HCT116 (cell line): ENCODE measurements at regions not wholly inside any gene's neighbourhood (a gene's known extent, or its start where the extent isn't known, plus 50 kb on each side); places are given as distances from the start of the nearest gene placed in this dataset.

ENCODE experiments used
- ATAC-seq: fragments of 200-7000 bp; cut with Tn5 transposase; 2 replicates; pipeline ENCODE4 v1.9.1; 2020; ENCODE audit warnings: mild to moderate bottlenecking, moderate library complexity
- BruUV-seq: library from RNA; stranded (reverse); fragments of 400-500 nt; replicated peaks from 2 replicates; lab custom pipeline; 2021; lab: Mats Ljungman, UMichigan
- CTCF ChIA-PET: fragments of 300-600 bp; sonication (Branson Sonifier 250); formaldehyde crosslinking; loops from one replicate; lab custom pipeline; 2021; ENCODE audit warnings: antibody characterized with exemption; lab: Charles Lee
- POLR2A ChIA-PET: fragments of 300-600, 350-600 bp; sonication (Branson Sonifier 250); formaldehyde crosslinking; loops from one replicate; lab custom pipeline; 2021; ENCODE audit warnings: antibody characterized with exemption; lab: Charles Lee
- RAD21 ChIA-PET, 2 experiments: fragments of 300-600 bp; sonication (Branson Sonifier 250); formaldehyde crosslinking; loops; one replicate each; lab custom pipeline; 2023; ENCODE audit warnings: low total read pairs in 2 of 2; ENCODE audit not compliant: uncharacterized antibody in 2 of 2, unreplicated experiment in 2 of 2, low non-redundant PET in 1 of 2; lab: Charles Lee
- DNase-seq: peaks from one replicate; pipeline ENCODE4 v3.0.0-alpha.2; 2010; ENCODE audit warnings: low read depth, low spot score
- H2AFZ ChIP-seq: fragments of 200-600 bp; shearing (Covaris generic), sonication (generic); 2 replicates; pipeline ENCODE4 v1.6.1; 2017; ENCODE audit warnings: low read depth, mixed run types, mixed read lengths, antibody characterized with exemption, low read length; ENCODE audit not compliant: poor library complexity, severe bottlenecking
- H3K27ac ChIP-seq: 2 replicates; pipeline ENCODE4 v1.5.1; 2012; ENCODE audit warnings: low read depth, low read length
- H3K27me3 ChIP-seq: fragments of 200-600 bp; sonication (generic); 2 replicates; pipeline ENCODE4 v1.6.1; 2016; ENCODE audit warnings: mixed run types, low read length, mixed read lengths; ENCODE audit not compliant: insufficient read depth
- H3K36me3 ChIP-seq, 2 experiments: fragments of 200-500 bp in 1 of 2; fragments of 200-600 bp in 1 of 2; sonication (Bioruptor generic) in 1 of 2; sonication (generic) in 1 of 2; 2 replicates each; pipeline versions ENCODE4 v1.5.1 to v1.6.1; 2014 to 2016; ENCODE audit warnings: low read length in 2 of 2, inconsistent platforms in 1 of 2, mixed read lengths in 1 of 2, mixed run types in 1 of 2; ENCODE audit not compliant: insufficient read depth in 2 of 2, control insufficient read depth in 1 of 2
- H3K4me1 ChIP-seq, 2 experiments: fragments of 200-600 bp in 1 of 2; sonication (generic) in 1 of 2; 2 replicates each; pipeline versions ENCODE4 v1.5.1 to v1.6.1; 2012 to 2017; ENCODE audit warnings: low read length in 2 of 2, inconsistent platforms in 1 of 2, mild to moderate bottlenecking in 1 of 2, mixed read lengths in 1 of 2, mixed run types in 1 of 2, moderate library complexity in 1 of 2; ENCODE audit not compliant: insufficient read depth in 2 of 2, control insufficient read depth in 1 of 2
- H3K4me2 ChIP-seq: fragments of 200-600 bp; sonication (generic); 2 replicates; pipeline ENCODE4 v1.6.1; 2017; ENCODE audit warnings: mixed run types, low read length, mixed read lengths
- H3K4me3 ChIP-seq, 2 experiments: fragments of 200-600 bp in 1 of 2; sonication (generic) in 1 of 2; replicated peaks in 1 of 2; 2 replicates each; pipeline ENCODE4 v1.5.1; 2011 to 2016; ENCODE audit warnings: low read length in 2 of 2, control low read depth in 1 of 2, low read depth in 1 of 2, mild to moderate bottlenecking in 1 of 2, mixed read lengths in 1 of 2, mixed run types in 1 of 2
- H3K79me2 ChIP-seq: fragments of 200-600 bp; sonication (generic); 2 replicates; pipeline ENCODE4 v1.6.1; 2017; ENCODE audit warnings: mild to moderate bottlenecking, mixed run types, low read length, moderate library complexity, mixed read lengths; ENCODE audit not compliant: insufficient read depth
- H3K9ac ChIP-seq: fragments of 200-600 bp; sonication (generic); 2 replicates; pipeline ENCODE4 v1.6.1; 2016; ENCODE audit warnings: low read length, mixed read lengths
- H3K9me2 ChIP-seq: fragments of 200-600 bp; sonication (generic), shearing (Covaris generic); 2 replicates; pipeline ENCODE4 v1.6.1; 2017; ENCODE audit warnings: mixed run types, mild to moderate bottlenecking, moderate library complexity; ENCODE audit not compliant: insufficient read depth
- H3K9me3 ChIP-seq, 2 experiments: fragments of 200-500 bp in 1 of 2; fragments of 200-600 bp in 1 of 2; sonication (Bioruptor generic) in 1 of 2; sonication (generic) in 1 of 2; 2 replicates each; pipeline ENCODE4 v1.6.1; 2014 to 2017; ENCODE audit warnings: low read length in 2 of 2, mixed read lengths in 2 of 2, inconsistent platforms in 1 of 2, low read depth in 1 of 2, mild to moderate bottlenecking in 1 of 2, mixed run types in 1 of 2, moderate library complexity in 1 of 2; ENCODE audit not compliant: control insufficient read depth in 1 of 2, insufficient read depth in 1 of 2
- H4K20me1 ChIP-seq: fragments of 200-600 bp; sonication (generic), shearing (Covaris generic); 2 replicates; pipeline ENCODE4 v1.6.1; 2017; ENCODE audit warnings: mixed run types, mild to moderate bottlenecking, moderate library complexity; ENCODE audit not compliant: insufficient read depth
- ATF3 ChIP-seq: IDR thresholded peaks from 2 replicates; pipeline ENCODE4 v1.6.1; 2012
- CEBPB ChIP-seq: IDR thresholded peaks from 2 replicates; pipeline ENCODE4 v1.6.1; 2012; ENCODE audit warnings: low read depth
- CTCF ChIP-seq, 3 experiments: fragments of 200-600 bp in 1 of 3; sonication (generic) in 1 of 3; IDR thresholded peaks in 2 of 3; conservative IDR thresholded peaks in 1 of 3; 2 replicates each; pipeline ENCODE4 v1.5.1; 2012 to 2017; ENCODE audit warnings: low read depth in 2 of 3, low read length in 2 of 3, antibody characterized with exemption in 1 of 3, borderline replicate concordance in 1 of 3, control low read depth in 1 of 3, mild to moderate bottlenecking in 1 of 3, mixed read lengths in 1 of 3, mixed run types in 1 of 3, moderate library complexity in 1 of 3; ENCODE audit not compliant: insufficient read depth in 1 of 3
- EGR1 ChIP-seq: IDR thresholded peaks from 2 replicates; pipeline ENCODE4 v1.6.1; 2012; ENCODE audit warnings: low read depth
- EZH2 ChIP-seq: fragments of 200-600 bp; sonication (generic); IDR thresholded peaks from 2 replicates; pipeline ENCODE4 v1.6.1; 2017; ENCODE audit warnings: antibody characterized with exemption, mixed run types
- POLR2A ChIP-seq: IDR thresholded peaks from 2 replicates; pipeline ENCODE4 v1.7.0; 2011; ENCODE audit warnings: borderline replicate concordance; ENCODE audit not compliant: insufficient read depth, insufficient read length; ENCODE audit errors: extremely low read depth
- POLR2AphosphoS5 ChIP-seq: IDR thresholded peaks from 2 replicates; pipeline ENCODE4 v1.6.1; 2011; ENCODE audit warnings: mild to moderate bottlenecking, low read depth, low read length, moderate library complexity
- RAD21 ChIP-seq: IDR thresholded peaks from 2 replicates; pipeline ENCODE4 v1.6.1; 2012; ENCODE audit warnings: low read depth, mild to moderate bottlenecking
- SIN3A ChIP-seq: IDR thresholded peaks from 2 replicates; pipeline ENCODE4 v1.6.1; 2012; ENCODE audit warnings: low read depth
- SP1 ChIP-seq: IDR thresholded peaks from 2 replicates; pipeline ENCODE4 v1.6.1; 2012; ENCODE audit warnings: low read depth
- SRF ChIP-seq: IDR thresholded peaks from 2 replicates; pipeline ENCODE4 v1.6.1; 2012; ENCODE audit warnings: low read depth
- TCF7L2 ChIP-seq: IDR thresholded peaks from 2 replicates; pipeline ENCODE4 v1.7.0; 2011; ENCODE audit warnings: borderline replicate concordance, inconsistent platforms; ENCODE audit not compliant: insufficient read depth, insufficient read length; ENCODE audit errors: extremely low read depth
- ZNF274 ChIP-seq: fragments of 200-500 bp; sonication (Bioruptor generic); IDR thresholded peaks from 2 replicates; pipeline ENCODE4 v1.6.1; 2014; ENCODE audit warnings: mild to moderate bottlenecking, low read depth, low read length, inconsistent platforms
- intact Hi-C: fragments of 100-400 bp; cut with micrococcal nuclease; formaldehyde crosslinking; loops from 2 replicates; pipeline ENCODE4 v1.10.0; 2022
- TF ChIP-seq, protein P1 (sequence below): IDR thresholded peaks from 2 replicates; pipeline ENCODE4 v1.6.1; 2012; ENCODE audit warnings: low read depth
- TF ChIP-seq, protein P2 (sequence below): IDR thresholded peaks from 2 replicates; pipeline ENCODE4 v1.6.1; 2012

GRCh38 chr1:55536545-55536865 lies 321.3 kb upstream of the USP24 start:
- Histone ChIP-seq H3K9ac (no peak overlapping the region), H3K79me2 (no peaks in the 10 kb centered on the region)

More at GRCh38 chr1:55536545-55536865, 321.3 kb upstream of the USP24 start:
- TF ChIP-seq SRF = no peak
- TF ChIP-seq EGR1 = no peak
- TF ChIP-seq RAD21 = no peak
- no peak for TF ChIP-seq CTCF (IDR thresholded peaks at IDR 0.05 in 2 of 3, conservative IDR thresholded peaks at IDR 0.05 in 1 of 3; ENCODE audit: borderline replicate concordance in 1 of 3, insufficient read depth in 1 of 3, low read depth in 2 of 3, low read length in 2 of 3)
- no peak for TF ChIP-seq ZNF274
- no peak for TF ChIP-seq TCF7L2
- no peak for TF ChIP-seq ATF3
- TF ChIP-seq SP1 = no peak
- TF ChIP-seq POLR2AphosphoS5 = no peak
- no peak for TF ChIP-seq CEBPB
- no peak for TF ChIP-seq SIN3A
- TF ChIP-seq EZH2 = no peak
- TF ChIP-seq, protein P1, sequence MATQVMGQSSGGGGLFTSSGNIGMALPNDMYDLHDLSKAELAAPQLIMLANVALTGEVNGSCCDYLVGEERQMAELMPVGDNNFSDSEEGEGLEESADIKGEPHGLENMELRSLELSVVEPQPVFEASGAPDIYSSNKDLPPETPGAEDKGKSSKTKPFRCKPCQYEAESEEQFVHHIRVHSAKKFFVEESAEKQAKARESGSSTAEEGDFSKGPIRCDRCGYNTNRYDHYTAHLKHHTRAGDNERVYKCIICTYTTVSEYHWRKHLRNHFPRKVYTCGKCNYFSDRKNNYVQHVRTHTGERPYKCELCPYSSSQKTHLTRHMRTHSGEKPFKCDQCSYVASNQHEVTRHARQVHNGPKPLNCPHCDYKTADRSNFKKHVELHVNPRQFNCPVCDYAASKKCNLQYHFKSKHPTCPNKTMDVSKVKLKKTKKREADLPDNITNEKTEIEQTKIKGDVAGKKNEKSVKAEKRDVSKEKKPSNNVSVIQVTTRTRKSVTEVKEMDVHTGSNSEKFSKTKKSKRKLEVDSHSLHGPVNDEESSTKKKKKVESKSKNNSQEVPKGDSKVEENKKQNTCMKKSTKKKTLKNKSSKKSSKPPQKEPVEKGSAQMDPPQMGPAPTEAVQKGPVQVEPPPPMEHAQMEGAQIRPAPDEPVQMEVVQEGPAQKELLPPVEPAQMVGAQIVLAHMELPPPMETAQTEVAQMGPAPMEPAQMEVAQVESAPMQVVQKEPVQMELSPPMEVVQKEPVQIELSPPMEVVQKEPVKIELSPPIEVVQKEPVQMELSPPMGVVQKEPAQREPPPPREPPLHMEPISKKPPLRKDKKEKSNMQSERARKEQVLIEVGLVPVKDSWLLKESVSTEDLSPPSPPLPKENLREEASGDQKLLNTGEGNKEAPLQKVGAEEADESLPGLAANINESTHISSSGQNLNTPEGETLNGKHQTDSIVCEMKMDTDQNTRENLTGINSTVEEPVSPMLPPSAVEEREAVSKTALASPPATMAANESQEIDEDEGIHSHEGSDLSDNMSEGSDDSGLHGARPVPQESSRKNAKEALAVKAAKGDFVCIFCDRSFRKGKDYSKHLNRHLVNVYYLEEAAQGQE = no peak
- TF ChIP-seq POLR2A = no peak
- TF ChIP-seq, protein P2, sequence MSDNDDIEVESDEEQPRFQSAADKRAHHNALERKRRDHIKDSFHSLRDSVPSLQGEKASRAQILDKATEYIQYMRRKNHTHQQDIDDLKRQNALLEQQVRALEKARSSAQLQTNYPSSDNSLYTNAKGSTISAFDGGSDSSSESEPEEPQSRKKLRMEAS = no peak
- intact Hi-C loops = no loop called here
- POLR2A ChIA-PET = no interaction called here
- DNase-seq (no peak), ATAC-seq (no peak)
- BruUV-seq = no TSS peak
- no peaks in the 10 kb centered on the region for H4K20me1 ChIP-seq
- H3K9me2 ChIP-seq = no peaks in the 10 kb centered on the region
- RAD21 ChIA-PET = no interaction called here
- no peaks in the 10 kb centered on the region for H3K27me3 ChIP-seq
- H2AFZ ChIP-seq = no peak overlapping the region
- H3K4me2 ChIP-seq = no peak overlapping the region
- H3K36me3 ChIP-seq = no peaks in the 10 kb centered on the region
- no peak overlapping the region for H3K27ac ChIP-seq
- no peaks in the 10 kb centered on the region for H3K4me1 ChIP-seq
- CTCF ChIA-PET = no interaction called here
- H3K4me3 ChIP-seq = no peak overlapping the region
- no peaks in the 10 kb centered on the region for H3K9me3 ChIP-seq
